NT2/D1 (cell line): ENCODE measurements at regions not wholly inside any gene's neighbourhood (a gene's known extent, or its start where the extent isn't known, plus 50 kb on each side); places are given as distances from the start of the nearest gene placed in this dataset.
A peak's percentile ranks its signal among the peaks of the same experiment; 100 is the strongest.

Source experiments
- DNase-seq: peaks from one replicate; pipeline ENCODE4 v3.0.0-alpha.2; 2011; ENCODE audit warnings: low read depth, low spot score
- H3K27me3 ChIP-seq: 2 replicates; pipeline ENCODE4 v1.6.0; 2011; ENCODE audit warnings: mild to moderate bottlenecking; ENCODE audit not compliant: insufficient read length, insufficient read depth
- H3K36me3 ChIP-seq: 2 replicates; pipeline ENCODE4 v1.6.1; 2011; ENCODE audit warnings: mild to moderate bottlenecking, low read length, mixed read lengths; ENCODE audit not compliant: insufficient read depth, insufficient read length
- H3K4me1 ChIP-seq: 2 replicates; pipeline ENCODE4 v1.5.1; 2011; ENCODE audit not compliant: insufficient read depth, insufficient read length
- H3K4me3 ChIP-seq: 2 replicates; pipeline ENCODE4 v1.5.1; 2011; ENCODE audit warnings: low read depth; ENCODE audit not compliant: insufficient read length
- H3K9ac ChIP-seq: 2 replicates; pipeline ENCODE4 v1.6.0; 2011; ENCODE audit warnings: low read depth; ENCODE audit not compliant: insufficient read length
- H3K9me3 ChIP-seq: 2 replicates; pipeline ENCODE4 v1.5.1; 2011; ENCODE audit warnings: mild to moderate bottlenecking, low read length; ENCODE audit not compliant: insufficient read depth
- SUZ12 ChIP-seq: IDR thresholded peaks from 2 replicates; pipeline ENCODE4 v1.6.1; 2011; ENCODE audit not compliant: insufficient read length, insufficient read depth; ENCODE audit errors: extremely low read depth
- YY1 ChIP-seq: IDR thresholded peaks from 2 replicates; pipeline ENCODE4 v1.6.1; 2011; ENCODE audit not compliant: insufficient read length, insufficient read depth
- ZNF274 ChIP-seq: IDR thresholded peaks from 2 replicates; pipeline ENCODE4 v1.6.1; 2011; ENCODE audit warnings: mild to moderate bottlenecking, low read depth, low read length

GRCh38 chr6:829656-830055, 136.7 kb upstream of the EXOC2 start:
- DNase-seq = peak; percentile 64
- no peak for TF ChIP-seq ZNF274
- no peak for TF ChIP-seq YY1
- TF ChIP-seq SUZ12 = no peak

GRCh38 chr6:827431-827830, 134.5 kb upstream of the EXOC2 start:
- H3K27me3 ChIP-seq = no peaks in the 10 kb centered on the region
- DNase-seq = no peak
- H3K9ac ChIP-seq = no peak overlapping the region
- H3K4me1 ChIP-seq = peaks cover 4% of the 10 kb centered on the region
- TF ChIP-seq ZNF274 = no peak
- TF ChIP-seq SUZ12 = no peak
- TF ChIP-seq YY1 = no peak
- H3K36me3 ChIP-seq = no peaks in the 10 kb centered on the region
- peaks cover 11% of the 10 kb centered on the region; the same call in 1 of the 2 replicates for H3K9me3 ChIP-seq
- H3K4me3 ChIP-seq = no peak overlapping the region

More at GRCh38 chr6:829656-830055, 136.7 kb upstream of the EXOC2 start:
- H3K9ac ChIP-seq = no peak overlapping the region
- H3K36me3 ChIP-seq = no peaks in the 10 kb centered on the region
- peaks cover 4% of the 10 kb centered on the region for H3K4me1 ChIP-seq
- H3K4me3 ChIP-seq = no peak overlapping the region
- no peaks in the 10 kb centered on the region for H3K27me3 ChIP-seq
- peaks cover 11% of the 10 kb centered on the region; the same call in 1 of the 2 replicates for H3K9me3 ChIP-seq

GRCh38 chr6:819122-819521, 126.2 kb upstream of the EXOC2 start:
- DNase-seq = no peak
- TF ChIP-seq ZNF274 (no peak), SUZ12 (no peak), YY1 (no peak)

GRCh38 chr6:818196-818595, 125.3 kb upstream of the EXOC2 start:
- no peaks in the 10 kb centered on the region for H3K36me3 ChIP-seq
- no peaks in the 10 kb centered on the region for H3K27me3 ChIP-seq
- no peak overlapping the region for H3K4me3 ChIP-seq
- no peaks in the 10 kb centered on the region for H3K9me3 ChIP-seq
- DNase-seq = no peak
- H3K4me1 ChIP-seq = no peaks in the 10 kb centered on the region
- TF ChIP-seq ZNF274 (no peak), SUZ12 (no peak), YY1 (no peak)
- H3K9ac ChIP-seq = no peak overlapping the region

More at GRCh38 chr6:819122-819521, 126.2 kb upstream of the EXOC2 start:
- Histone ChIP-seq H3K4me3 (no peak overlapping the region), H3K9ac (no peak overlapping the region), H3K9me3 (no peaks in the 10 kb centered on the region), H3K27me3 (no peaks in the 10 kb centered on the region), H3K36me3 (no peaks in the 10 kb centered on the region), H3K4me1 (no peaks in the 10 kb centered on the region)

GRCh38 chr6:816510-817084, 123.7 kb upstream of the EXOC2 start:
- H3K9ac ChIP-seq = no peak overlapping the region
- H3K27me3 ChIP-seq = no peaks in the 10 kb centered on the region
- TF ChIP-seq ZNF274 = no peak
- no peak for TF ChIP-seq SUZ12
- DNase-seq = no peak
- no peak overlapping the region for H3K4me3 ChIP-seq
- H3K4me1 ChIP-seq = no peaks in the 10 kb centered on the region
- no peaks in the 10 kb centered on the region for H3K36me3 ChIP-seq
- no peaks in the 10 kb centered on the region for H3K9me3 ChIP-seq

GRCh38 chr6:815348-815738, 122.4 kb upstream of the EXOC2 start:
- no peaks in the 10 kb centered on the region for H3K4me1 ChIP-seq
- H3K9me3 ChIP-seq = no peaks in the 10 kb centered on the region
- no peaks in the 10 kb centered on the region for H3K36me3 ChIP-seq
- H3K4me3 ChIP-seq = no peak overlapping the region
- DNase-seq = no peak
- H3K27me3 ChIP-seq = no peaks in the 10 kb centered on the region
- no peak overlapping the region for H3K9ac ChIP-seq
- TF ChIP-seq SUZ12 = no peak
- no peak for TF ChIP-seq YY1
- TF ChIP-seq ZNF274 = no peak

- H3K36me3 ChIP-seq = no peaks in the 10 kb centered on the region
- DNase-seq = no peak
- H3K4me1 ChIP-seq = no peaks in the 10 kb centered on the region
- H3K9ac ChIP-seq = no peak overlapping the region
- TF ChIP-seq YY1 = no peak
- no peak for TF ChIP-seq ZNF274
- no peak for TF ChIP-seq SUZ12
- H3K4me3 ChIP-seq = no peak overlapping the region
- no peaks in the 10 kb centered on the region for H3K27me3 ChIP-seq
- H3K9me3 ChIP-seq = no peaks in the 10 kb centered on the region
These were observed 121.7 kb upstream of the EXOC2 start for GRCh38 chr6:814378-815347.
